Caco-2 (cell line): ENCODE measurements at regions not wholly inside any gene's neighbourhood (a gene's known extent, or its start where the extent isn't known, plus 50 kb on each side); places are given as distances from the start of the nearest gene placed in this dataset.

ENCODE experiments used
- BruUV-seq: library from RNA; stranded (reverse); fragments of 400-500 nt; replicated peaks from 2 replicates; lab custom pipeline; 2021; lab: Mats Ljungman, UMichigan
- CTCF ChIA-PET: fragments of 300-600 bp; sonication (Branson Sonifier 250); formaldehyde crosslinking; loops from one replicate; lab custom pipeline; 2022; ENCODE audit warnings: antibody characterized with exemption; lab: Charles Lee
- POLR2A ChIA-PET: fragments of 300-600 bp; sonication (Branson Sonifier 250); formaldehyde crosslinking; loops from one replicate; lab custom pipeline; 2022; ENCODE audit warnings: antibody characterized with exemption; lab: Charles Lee
- DNase-seq, 2 experiments: peaks; one replicate each; pipeline versions ENCODE4 v3.0.0 to v3.0.0-alpha.2; 2020 to 2022
- H3K27me3 ChIP-seq: replicated peaks from 2 replicates; pipeline ENCODE4 v1.6.0; 2011; ENCODE audit warnings: low read length; ENCODE audit not compliant: control insufficient read depth, insufficient read depth
- H3K36me3 ChIP-seq: 2 replicates; pipeline ENCODE4 v1.5.1; 2011; ENCODE audit warnings: low read length; ENCODE audit not compliant: control insufficient read depth, insufficient read depth
- H3K4me1 ChIP-seq: fragments of 250-450 bp; sonication (Bioruptor Pico); 2 replicates; pipeline ENCODE4 v1.5.1; 2020; ENCODE audit warnings: mild to moderate bottlenecking
- H3K4me3 ChIP-seq: 2 replicates; pipeline ENCODE4 v1.5.1; 2011; ENCODE audit warnings: low read depth, mild to moderate bottlenecking, control low read depth, low read length
- H3K9me3 ChIP-seq: fragments of 250-450 bp; sonication (Bioruptor Pico); 2 replicates; pipeline ENCODE4 v1.5.1; 2020; ENCODE audit warnings: mild to moderate bottlenecking, moderate library complexity
- H3K27ac Mint-ChIP-seq: one replicate; pipeline ENCODE4 v1.8.0; 2022; ENCODE audit warnings: mixed read lengths; ENCODE audit not compliant: unreplicated experiment
- H3K27me3 Mint-ChIP-seq: one replicate; pipeline ENCODE4 v1.8.0; 2022; ENCODE audit warnings: mixed read lengths; ENCODE audit not compliant: insufficient read depth, unreplicated experiment
- H3K36me3 Mint-ChIP-seq: one replicate; pipeline ENCODE4 v1.8.0; 2022; ENCODE audit warnings: mild to moderate bottlenecking, mixed read lengths; ENCODE audit not compliant: insufficient read depth, unreplicated experiment
- H3K4me1 Mint-ChIP-seq: one replicate; pipeline ENCODE4 v1.8.0; 2022; ENCODE audit warnings: low read depth, mixed read lengths; ENCODE audit not compliant: unreplicated experiment
- H3K4me3 Mint-ChIP-seq: one replicate; pipeline ENCODE4 v1.8.0; 2022; ENCODE audit warnings: mild to moderate bottlenecking, moderate library complexity, mixed read lengths; ENCODE audit not compliant: unreplicated experiment
- H3K9me3 Mint-ChIP-seq: one replicate; pipeline ENCODE4 v1.8.0; 2022; ENCODE audit warnings: mixed read lengths; ENCODE audit not compliant: unreplicated experiment
- intact Hi-C: fragments of 100-400 bp; cut with micrococcal nuclease; formaldehyde crosslinking; loops from one replicate; pipeline ENCODE4 v1.10.0; 2022; ENCODE audit not compliant: unreplicated experiment
- TF ChIP-seq, protein P1 (sequence below), 2 experiments: fragments of 200-600 bp in 1 of 2; IDR thresholded peaks; 1 replicate in 1 of 2; 2 replicates in 1 of 2; pipeline versions ENCODE4 v1.5.1 to v1.8.0; 2011 to 2022; ENCODE audit warnings: antibody characterized with exemption in 1 of 2, control low read depth in 1 of 2, inconsistent platforms in 1 of 2, low read depth in 1 of 2, low read length in 1 of 2, mild to moderate bottlenecking in 1 of 2, moderate library complexity in 1 of 2; ENCODE audit not compliant: insufficient read depth in 1 of 2, severe bottlenecking in 1 of 2, unreplicated experiment in 1 of 2

GRCh38 chr6:128605961-128606360, 85.6 kb upstream of the PTPRK start:
- Mint-ChIP-seq H3K4me3 (no peak overlapping the region), H3K27ac (no peak overlapping the region), H3K9me3 (no peaks in the 10 kb centered on the region), H3K36me3 (no peaks in the 10 kb centered on the region), H3K27me3 (peaks cover 10% of the 10 kb centered on the region), H3K4me1 (no peaks in the 10 kb centered on the region)
- H3K4me1 ChIP-seq = no peaks in the 10 kb centered on the region
- H3K27me3 ChIP-seq = no peaks in the 10 kb centered on the region
- BruUV-seq = no TSS peak
- H3K36me3 ChIP-seq = no peaks in the 10 kb centered on the region
- intact Hi-C loops = no loop called here
- TF ChIP-seq, protein P1, sequence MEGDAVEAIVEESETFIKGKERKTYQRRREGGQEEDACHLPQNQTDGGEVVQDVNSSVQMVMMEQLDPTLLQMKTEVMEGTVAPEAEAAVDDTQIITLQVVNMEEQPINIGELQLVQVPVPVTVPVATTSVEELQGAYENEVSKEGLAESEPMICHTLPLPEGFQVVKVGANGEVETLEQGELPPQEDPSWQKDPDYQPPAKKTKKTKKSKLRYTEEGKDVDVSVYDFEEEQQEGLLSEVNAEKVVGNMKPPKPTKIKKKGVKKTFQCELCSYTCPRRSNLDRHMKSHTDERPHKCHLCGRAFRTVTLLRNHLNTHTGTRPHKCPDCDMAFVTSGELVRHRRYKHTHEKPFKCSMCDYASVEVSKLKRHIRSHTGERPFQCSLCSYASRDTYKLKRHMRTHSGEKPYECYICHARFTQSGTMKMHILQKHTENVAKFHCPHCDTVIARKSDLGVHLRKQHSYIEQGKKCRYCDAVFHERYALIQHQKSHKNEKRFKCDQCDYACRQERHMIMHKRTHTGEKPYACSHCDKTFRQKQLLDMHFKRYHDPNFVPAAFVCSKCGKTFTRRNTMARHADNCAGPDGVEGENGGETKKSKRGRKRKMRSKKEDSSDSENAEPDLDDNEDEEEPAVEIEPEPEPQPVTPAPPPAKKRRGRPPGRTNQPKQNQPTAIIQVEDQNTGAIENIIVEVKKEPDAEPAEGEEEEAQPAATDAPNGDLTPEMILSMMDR (IDR thresholded peaks at IDR 0.05; ENCODE audit: insufficient read depth in 1 of 2, low read depth in 1 of 2, low read length in 1 of 2, severe bottlenecking in 1 of 2, unreplicated experiment in 1 of 2) = no peak
- ChIA-PET CTCF (no interaction called here), POLR2A (no interaction called here)
- no peak overlapping the region for H3K4me3 ChIP-seq
- no peak for DNase-seq
- no peaks in the 10 kb centered on the region for H3K9me3 ChIP-seq

GRCh38 chr6:128601060-128601459, 80.7 kb upstream of the PTPRK start:
- ChIA-PET CTCF (no interaction called here), POLR2A (no interaction called here)
- no TSS peak for BruUV-seq
- TF ChIP-seq, protein P1 (IDR thresholded peaks at IDR 0.05; ENCODE audit: insufficient read depth in 1 of 2, low read depth in 1 of 2, low read length in 1 of 2, severe bottlenecking in 1 of 2, unreplicated experiment in 1 of 2) = no peak
- peaks cover 7% of the 10 kb centered on the region for H3K27me3 Mint-ChIP-seq
- no peak overlapping the region for H3K4me3 Mint-ChIP-seq
- H3K9me3 Mint-ChIP-seq = no peaks in the 10 kb centered on the region
- intact Hi-C loops = no loop called here
- no peak overlapping the region for H3K27ac Mint-ChIP-seq
- H3K36me3 Mint-ChIP-seq = no peaks in the 10 kb centered on the region
- H3K9me3 ChIP-seq = no peaks in the 10 kb centered on the region
- H3K4me3 ChIP-seq = no peak overlapping the region
- peaks cover 11% of the 10 kb centered on the region for H3K4me1 ChIP-seq
- no peaks in the 10 kb centered on the region for H3K36me3 ChIP-seq
- no peaks in the 10 kb centered on the region for H3K27me3 ChIP-seq
- DNase-seq = no peak
- H3K4me1 Mint-ChIP-seq = peaks cover 15% of the 10 kb centered on the region

- H3K4me3 Mint-ChIP-seq = no peak overlapping the region
- no peaks in the 10 kb centered on the region for H3K9me3 ChIP-seq
- no peak for DNase-seq
- H3K4me1 ChIP-seq = peaks cover 11% of the 10 kb centered on the region
- H3K36me3 Mint-ChIP-seq = no peaks in the 10 kb centered on the region
- TF ChIP-seq, protein P1 (IDR thresholded peaks at IDR 0.05; ENCODE audit: insufficient read depth in 1 of 2, low read depth in 1 of 2, low read length in 1 of 2, severe bottlenecking in 1 of 2, unreplicated experiment in 1 of 2) = no peak
- H3K27me3 Mint-ChIP-seq = peaks cover 7% of the 10 kb centered on the region
- no peaks in the 10 kb centered on the region for H3K36me3 ChIP-seq
- BruUV-seq = no TSS peak
- POLR2A ChIA-PET = no interaction called here
- CTCF ChIA-PET = no interaction called here
- H3K4me3 ChIP-seq = no peak overlapping the region
- intact Hi-C loops = no loop called here
- no peaks in the 10 kb centered on the region for H3K27me3 ChIP-seq
- H3K4me1 Mint-ChIP-seq = peaks cover 15% of the 10 kb centered on the region
- H3K9me3 Mint-ChIP-seq = no peaks in the 10 kb centered on the region
- no peak overlapping the region for H3K27ac Mint-ChIP-seq
Observed at GRCh38 chr6:128600397-128600951, 80.1 kb upstream of the PTPRK start.
